ENCODE measurements at regions not wholly inside any gene's neighbourhood (a gene's known extent, or its start where the extent isn't known, plus 50 kb on each side); places are given as distances from the start of the nearest gene placed in this dataset.

GRCh38 chr20:52731093-52731492 is 241.1 kb upstream of the TSHZ2 start:
- DNase-seq (ENCODE audit: low read depth): no peak

- DNase-seq (ENCODE audit: low read depth): no peak
These were observed 244.3 kb upstream of the TSHZ2 start for GRCh38 chr20:52727740-52728456.

- no peak for DNase-seq (ENCODE audit: low read depth)
These were observed 247.6 kb upstream of the TSHZ2 start for GRCh38 chr20:52724541-52724940.

- no peak for DNase-seq (ENCODE audit: low read depth)
These were observed 249.1 kb upstream of the TSHZ2 start for GRCh38 chr20:52722926-52723688.

- DNase-seq (ENCODE audit: low read depth): no peak
These were observed 264.0 kb upstream of the TSHZ2 start for GRCh38 chr20:52708137-52708536.

- no peak for DNase-seq (ENCODE audit: low read depth)
These were observed 267.6 kb upstream of the TSHZ2 start for GRCh38 chr20:52704553-52704952.

- no peak for DNase-seq (ENCODE audit: low read depth)
These were observed 283.8 kb upstream of the TSHZ2 start for GRCh38 chr20:52688345-52688744.

- no peak for DNase-seq (ENCODE audit: low read depth)
These were observed 287.3 kb upstream of the TSHZ2 start for GRCh38 chr20:52684905-52685304.

- DNase-seq (ENCODE audit: low read depth): no peak
These were observed 288.0 kb upstream of the TSHZ2 start for GRCh38 chr20:52684176-52684575.

- no peak for DNase-seq (ENCODE audit: low read depth)
These were observed 288.4 kb upstream of the TSHZ2 start for GRCh38 chr20:52683761-52684160.

- DNase-seq (ENCODE audit: low read depth): no peak
These were observed 289.9 kb upstream of the TSHZ2 start for GRCh38 chr20:52682237-52682636.

GRCh38 chr20:52681288-52681687 is 290.9 kb upstream of the TSHZ2 start:
- no peak for DNase-seq (ENCODE audit: low read depth)

- no peak for DNase-seq (ENCODE audit: low read depth)
These were observed 294.9 kb upstream of the TSHZ2 start for GRCh38 chr20:52677216-52677615.

GRCh38 chr20:52676283-52676995 is 295.7 kb upstream of the TSHZ2 start:
- no peak for DNase-seq (ENCODE audit: low read depth)

GRCh38 chr20:52675375-52675774 is 296.8 kb upstream of the TSHZ2 start:
- no peak for DNase-seq (ENCODE audit: low read depth)

- DNase-seq (ENCODE audit: low read depth): no peak
These were observed 303.5 kb upstream of the TSHZ2 start for GRCh38 chr20:52668626-52669025.

GRCh38 chr20:52667358-52667757 is 304.8 kb upstream of the TSHZ2 start:
- DNase-seq (ENCODE audit: low read depth): no peak

- DNase-seq (ENCODE audit: low read depth): no peak
These were observed 306.7 kb upstream of the TSHZ2 start for GRCh38 chr20:52665441-52665840.

GRCh38 chr20:52655395-52655794 is 316.8 kb upstream of the TSHZ2 start:
- no peak for DNase-seq (ENCODE audit: low read depth)

GRCh38 chr20:52654567-52654966 is 317.6 kb upstream of the TSHZ2 start:
- no peak for DNase-seq (ENCODE audit: low read depth)

- DNase-seq (ENCODE audit: low read depth): no peak
These were observed 319.9 kb upstream of the TSHZ2 start for GRCh38 chr20:52652271-52652670.

GRCh38 chr20:52649727-52650126 is 322.4 kb upstream of the TSHZ2 start:
- DNase-seq (ENCODE audit: low read depth): no peak

GRCh38 chr20:52645822-52646221 is 326.3 kb upstream of the TSHZ2 start:
- DNase-seq (ENCODE audit: low read depth): no peak
